Gastroesophageal sphincter (tissue), 3 donors: ENCODE measurements at regions not wholly inside any gene's neighbourhood (a gene's known extent, or its start where the extent isn't known, plus 50 kb on each side); places are given as distances from the start of the nearest gene placed in this dataset.

Source experiments
- EP300 ChIP-seq: sonication (generic); formaldehyde crosslinking; IDR thresholded peaks from one replicate; pipeline ENCODE4 v1.6.1; 2017; ENCODE audit warnings: antibody characterized with exemption, mild to moderate bottlenecking
- POLR2A ChIP-seq, 2 donors: fragments of 450-650 bp; IDR thresholded peaks; one replicate each; pipeline ENCODE4 v1.6.1; 2017; ENCODE audit warnings: antibody characterized with exemption in 2 of 2, mild to moderate bottlenecking in 2 of 2, moderate library complexity in 1 of 2
- TF ChIP-seq, protein P1 (sequence below), 4 experiments: fragments of 200-600 bp in 2 of 4; fragments of 450-650 bp in 2 of 4; sonication (generic) in 1 of 4; IDR thresholded peaks; one replicate each; pipeline ENCODE4 v1.5.1; 2017 to 2019; ENCODE audit warnings: antibody characterized with exemption in 4 of 4, mild to moderate bottlenecking in 2 of 4, moderate library complexity in 2 of 4

DNA sequence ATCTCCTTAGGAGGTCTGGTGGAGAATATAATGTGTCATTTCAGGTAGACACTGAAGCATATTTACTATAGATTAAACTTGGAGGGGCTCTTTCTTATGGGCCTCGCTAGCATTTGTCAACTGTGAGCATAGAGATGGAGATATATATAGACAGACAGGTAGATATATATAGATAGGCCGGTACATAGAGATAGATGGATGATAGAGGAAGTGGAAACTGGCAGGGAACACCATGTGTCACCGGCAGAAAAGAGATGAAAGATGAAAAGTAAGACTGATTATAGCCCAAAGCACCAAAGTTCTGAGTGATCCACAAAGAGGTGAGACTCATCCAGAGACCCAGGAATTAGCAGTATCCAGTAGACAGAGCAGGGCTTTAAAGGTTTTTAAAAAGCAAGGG is 268.1 kb downstream of the FBXW7 start:
- TF ChIP-seq, protein P1, sequence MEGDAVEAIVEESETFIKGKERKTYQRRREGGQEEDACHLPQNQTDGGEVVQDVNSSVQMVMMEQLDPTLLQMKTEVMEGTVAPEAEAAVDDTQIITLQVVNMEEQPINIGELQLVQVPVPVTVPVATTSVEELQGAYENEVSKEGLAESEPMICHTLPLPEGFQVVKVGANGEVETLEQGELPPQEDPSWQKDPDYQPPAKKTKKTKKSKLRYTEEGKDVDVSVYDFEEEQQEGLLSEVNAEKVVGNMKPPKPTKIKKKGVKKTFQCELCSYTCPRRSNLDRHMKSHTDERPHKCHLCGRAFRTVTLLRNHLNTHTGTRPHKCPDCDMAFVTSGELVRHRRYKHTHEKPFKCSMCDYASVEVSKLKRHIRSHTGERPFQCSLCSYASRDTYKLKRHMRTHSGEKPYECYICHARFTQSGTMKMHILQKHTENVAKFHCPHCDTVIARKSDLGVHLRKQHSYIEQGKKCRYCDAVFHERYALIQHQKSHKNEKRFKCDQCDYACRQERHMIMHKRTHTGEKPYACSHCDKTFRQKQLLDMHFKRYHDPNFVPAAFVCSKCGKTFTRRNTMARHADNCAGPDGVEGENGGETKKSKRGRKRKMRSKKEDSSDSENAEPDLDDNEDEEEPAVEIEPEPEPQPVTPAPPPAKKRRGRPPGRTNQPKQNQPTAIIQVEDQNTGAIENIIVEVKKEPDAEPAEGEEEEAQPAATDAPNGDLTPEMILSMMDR (IDR thresholded peaks at IDR 0.05), result no peak
- TF ChIP-seq POLR2A (IDR thresholded peaks at IDR 0.05) (no peak), EP300 (no peak)
